Body of pancreas (tissue), 4 donors: ENCODE measurements at regions not wholly inside any gene's neighbourhood (a gene's known extent, or its start where the extent isn't known, plus 50 kb on each side); places are given as distances from the start of the nearest gene placed in this dataset.

Experiments used
- POLR2A ChIP-seq, 3 donors: fragments of 450-650 bp; IDR thresholded peaks; one replicate each; pipeline ENCODE4 v1.6.1; 2016; ENCODE audit warnings: antibody characterized with exemption in 3 of 3, mild to moderate bottlenecking in 2 of 3
- TF ChIP-seq, protein P1 (sequence below), 7 experiments: fragments of 450-650 bp in 4 of 7; fragments of 200-600 bp in 3 of 7; sonication (generic) in 3 of 7; IDR thresholded peaks; one replicate each; pipeline ENCODE4 v1.5.1; 2016 to 2019; ENCODE audit warnings: antibody characterized with exemption in 7 of 7

DNA sequence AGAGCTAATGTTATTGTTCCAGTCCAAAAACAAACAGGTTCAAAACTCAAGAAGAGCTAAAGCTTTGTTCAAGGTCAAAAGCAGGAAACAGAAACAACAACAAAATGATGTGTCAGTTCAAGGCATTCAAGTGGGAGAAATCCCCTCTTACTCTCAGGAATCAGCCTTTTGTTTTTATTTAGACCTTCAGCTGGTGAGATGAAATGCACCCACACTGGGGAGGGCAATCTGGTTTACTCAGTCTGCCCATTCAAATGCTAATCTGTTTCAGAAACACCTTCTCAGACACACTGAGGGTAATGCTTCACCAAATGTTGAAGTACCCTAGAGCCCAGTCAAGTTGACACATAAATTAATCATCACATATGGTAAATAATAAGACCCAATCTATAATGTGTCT is 150.6 kb downstream of the TMX3 start:
- TF ChIP-seq, protein P1, sequence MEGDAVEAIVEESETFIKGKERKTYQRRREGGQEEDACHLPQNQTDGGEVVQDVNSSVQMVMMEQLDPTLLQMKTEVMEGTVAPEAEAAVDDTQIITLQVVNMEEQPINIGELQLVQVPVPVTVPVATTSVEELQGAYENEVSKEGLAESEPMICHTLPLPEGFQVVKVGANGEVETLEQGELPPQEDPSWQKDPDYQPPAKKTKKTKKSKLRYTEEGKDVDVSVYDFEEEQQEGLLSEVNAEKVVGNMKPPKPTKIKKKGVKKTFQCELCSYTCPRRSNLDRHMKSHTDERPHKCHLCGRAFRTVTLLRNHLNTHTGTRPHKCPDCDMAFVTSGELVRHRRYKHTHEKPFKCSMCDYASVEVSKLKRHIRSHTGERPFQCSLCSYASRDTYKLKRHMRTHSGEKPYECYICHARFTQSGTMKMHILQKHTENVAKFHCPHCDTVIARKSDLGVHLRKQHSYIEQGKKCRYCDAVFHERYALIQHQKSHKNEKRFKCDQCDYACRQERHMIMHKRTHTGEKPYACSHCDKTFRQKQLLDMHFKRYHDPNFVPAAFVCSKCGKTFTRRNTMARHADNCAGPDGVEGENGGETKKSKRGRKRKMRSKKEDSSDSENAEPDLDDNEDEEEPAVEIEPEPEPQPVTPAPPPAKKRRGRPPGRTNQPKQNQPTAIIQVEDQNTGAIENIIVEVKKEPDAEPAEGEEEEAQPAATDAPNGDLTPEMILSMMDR (IDR thresholded peaks at IDR 0.05), result no peak
- no peak for TF ChIP-seq POLR2A (IDR thresholded peaks at IDR 0.05)
